ENCODE measurements at regions not wholly inside any gene's neighbourhood (a gene's known extent, or its start where the extent isn't known, plus 50 kb on each side); places are given as distances from the start of the nearest gene placed in this dataset.

- TF ChIP-seq EZH2phosphoT487 (IDR thresholded peaks at IDR 0.05; ENCODE audit: low read depth, severe bottlenecking, unreplicated experiment) (no peak), CTCF (IDR thresholded peaks at IDR 0.05; ENCODE audit: poor library complexity) (no peak), EZH2 (IDR thresholded peaks at IDR 0.05; ENCODE audit: borderline replicate concordance) (no peak)
These were observed 354.0 kb upstream of the CDH8 start for GRCh38 chr16:62390214-62390613.
